ENCODE measurements at regions not wholly inside any gene's neighbourhood (a gene's known extent, or its start where the extent isn't known, plus 50 kb on each side); places are given as distances from the start of the nearest gene placed in this dataset.
"Not testable (repeated sequence)": the region's sequence is repeated elsewhere in the genome, so short reads cannot be mapped to it uniquely, and the experiment has no call there.

GRCh38 chr19:28541602-28542393, 671.2 kb downstream of the UQCRFS1 start:
- CTCF ChIA-PET = no interaction called here
- intact Hi-C loops (cut with micrococcal nuclease) = no loop called here
- POLR2A ChIA-PET = no interaction called here
- Mint-ChIP-seq H3K27me3 (ENCODE audit: insufficient read depth, unreplicated experiment) (no peaks in the 10 kb centered on the region), H3K9me3 (ENCODE audit: unreplicated experiment) (peaks cover 47% of the 10 kb centered on the region), H3K4me1 (ENCODE audit: insufficient read depth, unreplicated experiment) (no peaks in the 10 kb centered on the region), H3K36me3 (ENCODE audit: insufficient read depth, unreplicated experiment) (no peaks in the 10 kb centered on the region), H3K27ac (ENCODE audit: low read depth, unreplicated experiment) (no peak overlapping the region), H3K4me3 (ENCODE audit: unreplicated experiment) (no peak overlapping the region)
- BruUV-seq (replicated peaks) = no TSS peak
- no peak for DNase-seq (ENCODE audit: unreplicated experiment)
- no peak for TF ChIP-seq CTCF (IDR thresholded peaks at IDR 0.05; ENCODE audit: unreplicated experiment)

- CTCF ChIA-PET = no interaction called here
- DNase-seq (ENCODE audit: unreplicated experiment) = no peak
- Mint-ChIP-seq H3K4me1 (ENCODE audit: insufficient read depth, unreplicated experiment) (no peaks in the 10 kb centered on the region), H3K4me3 (ENCODE audit: unreplicated experiment) (no peak overlapping the region), H3K36me3 (ENCODE audit: insufficient read depth, unreplicated experiment) (no peaks in the 10 kb centered on the region), H3K27ac (ENCODE audit: low read depth, unreplicated experiment) (no peak overlapping the region), H3K9me3 (ENCODE audit: unreplicated experiment) (peaks cover 40% of the 10 kb centered on the region), H3K27me3 (ENCODE audit: insufficient read depth, unreplicated experiment) (no peaks in the 10 kb centered on the region)
- intact Hi-C loops (cut with micrococcal nuclease) = no loop called here
- POLR2A ChIA-PET = no interaction called here
- no TSS peak for BruUV-seq (replicated peaks)
- TF ChIP-seq CTCF (IDR thresholded peaks at IDR 0.05; ENCODE audit: unreplicated experiment) = no peak
These were observed 671.9 kb downstream of the UQCRFS1 start for GRCh38 chr19:28541029-28541428.

- H3K4me1 Mint-ChIP-seq (ENCODE audit: insufficient read depth, unreplicated experiment); intact Hi-C loops (cut with micrococcal nuclease); H3K4me3 Mint-ChIP-seq (ENCODE audit: unreplicated experiment); BruUV-seq (replicated peaks); H3K27me3 Mint-ChIP-seq (ENCODE audit: insufficient read depth, unreplicated experiment); DNase-seq (ENCODE audit: unreplicated experiment); H3K27ac Mint-ChIP-seq (ENCODE audit: low read depth, unreplicated experiment); H3K36me3 Mint-ChIP-seq (ENCODE audit: insufficient read depth, unreplicated experiment); POLR2A ChIA-PET; CTCF ChIA-PET: not testable (repeated sequence)
- H3K9me3 Mint-ChIP-seq (ENCODE audit: unreplicated experiment) = peaks cover 44% of the 10 kb centered on the region
These were observed 672.6 kb downstream of the UQCRFS1 start for GRCh38 chr19:28540385-28540784.

GRCh38 chr19:28539759-28540158, 673.2 kb downstream of the UQCRFS1 start:
- H3K4me3 Mint-ChIP-seq (ENCODE audit: unreplicated experiment) = no peak overlapping the region
- intact Hi-C loops (cut with micrococcal nuclease) = no loop called here
- H3K27me3 Mint-ChIP-seq (ENCODE audit: insufficient read depth, unreplicated experiment) = no peaks in the 10 kb centered on the region
- DNase-seq (ENCODE audit: unreplicated experiment) = no peak
- no peak overlapping the region for H3K27ac Mint-ChIP-seq (ENCODE audit: low read depth, unreplicated experiment)
- H3K4me1 Mint-ChIP-seq (ENCODE audit: insufficient read depth, unreplicated experiment) = no peaks in the 10 kb centered on the region
- no TSS peak for BruUV-seq (replicated peaks)
- no peak for TF ChIP-seq CTCF (IDR thresholded peaks at IDR 0.05; ENCODE audit: unreplicated experiment)
- H3K9me3 Mint-ChIP-seq (ENCODE audit: unreplicated experiment) = peaks cover 42% of the 10 kb centered on the region
- H3K36me3 Mint-ChIP-seq (ENCODE audit: insufficient read depth, unreplicated experiment) = no peaks in the 10 kb centered on the region
- ChIA-PET POLR2A (no interaction called here), CTCF (no interaction called here)

GRCh38 chr19:28538579-28538978, 674.4 kb downstream of the UQCRFS1 start:
- H3K36me3 Mint-ChIP-seq (ENCODE audit: insufficient read depth, unreplicated experiment); H3K27me3 Mint-ChIP-seq (ENCODE audit: insufficient read depth, unreplicated experiment); H3K27ac Mint-ChIP-seq (ENCODE audit: low read depth, unreplicated experiment); POLR2A ChIA-PET; DNase-seq (ENCODE audit: unreplicated experiment); BruUV-seq (replicated peaks); CTCF ChIA-PET; H3K4me1 Mint-ChIP-seq (ENCODE audit: insufficient read depth, unreplicated experiment); H3K4me3 Mint-ChIP-seq (ENCODE audit: unreplicated experiment); intact Hi-C loops (cut with micrococcal nuclease): not testable (repeated sequence)
- peaks cover 40% of the 10 kb centered on the region for H3K9me3 Mint-ChIP-seq (ENCODE audit: unreplicated experiment)
